NT2/D1 (cell line): ENCODE measurements at regions not wholly inside any gene's neighbourhood (a gene's known extent, or its start where the extent isn't known, plus 50 kb on each side); places are given as distances from the start of the nearest gene placed in this dataset.

Source experiments
- SUZ12 ChIP-seq: IDR thresholded peaks from 2 replicates; pipeline ENCODE4 v1.6.1; 2011; ENCODE audit not compliant: insufficient read length, insufficient read depth; ENCODE audit errors: extremely low read depth
- ZNF274 ChIP-seq: IDR thresholded peaks from 2 replicates; pipeline ENCODE4 v1.6.1; 2011; ENCODE audit warnings: mild to moderate bottlenecking, low read depth, low read length

DNA sequence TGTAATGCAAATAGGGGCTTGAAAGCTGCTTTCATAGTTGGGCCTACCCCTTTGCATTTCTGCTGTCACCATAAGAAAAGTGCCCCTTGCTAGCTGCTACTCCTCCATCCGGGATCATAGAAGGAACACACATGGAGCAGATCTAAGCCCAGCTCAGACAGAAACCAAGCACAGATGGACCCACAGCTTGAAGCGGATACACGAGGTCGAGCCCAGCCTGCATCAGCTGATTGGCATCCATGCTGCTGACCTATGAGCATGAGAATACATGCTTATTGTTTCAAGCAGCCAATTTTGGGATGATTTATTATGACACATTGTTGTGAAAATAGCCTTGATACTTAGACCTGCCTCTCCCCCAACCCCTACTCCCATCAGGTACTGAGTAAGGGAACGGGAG is 109.2 kb downstream of the ZNF467 start:
- TF ChIP-seq SUZ12 (no peak), ZNF274 (no peak)
